H9 (cell line): ENCODE measurements at regions not wholly inside any gene's neighbourhood (a gene's known extent, or its start where the extent isn't known, plus 50 kb on each side); places are given as distances from the start of the nearest gene placed in this dataset.

Experiments
- DNase-seq: peaks from one replicate; pipeline ENCODE4 v3.0.0-alpha.2; 2017
- H2AFZ ChIP-seq: one replicate; pipeline ENCODE4 v1.6.1; 2013; ENCODE audit warnings: mild to moderate bottlenecking, low read length, control low read depth, moderate library complexity
- H2AK5ac ChIP-seq: 2 replicates; pipeline ENCODE4 v1.6.1; 2013; ENCODE audit warnings: low read length, control low read depth, mixed read lengths; ENCODE audit not compliant: insufficient read length
- H2BK120ac ChIP-seq: one replicate; pipeline ENCODE4 v1.6.1; 2013; ENCODE audit warnings: low read depth, mild to moderate bottlenecking, low read length, control low read depth, inconsistent platforms; ENCODE audit not compliant: poor library complexity, severe bottlenecking
- H2BK12ac ChIP-seq: 2 replicates; pipeline ENCODE4 v1.6.1; 2013; ENCODE audit warnings: low read length, control low read depth, mixed read lengths, low read depth; ENCODE audit not compliant: insufficient read length
- H2BK15ac ChIP-seq: 2 replicates; pipeline ENCODE4 v1.6.1; 2013; ENCODE audit warnings: low read depth, low read length, control low read depth
- H2BK20ac ChIP-seq: one replicate; pipeline ENCODE4 v1.6.1; 2013; ENCODE audit warnings: low read depth, mild to moderate bottlenecking, low read length, control low read depth, inconsistent platforms; ENCODE audit not compliant: poor library complexity, severe bottlenecking
- H2BK5ac ChIP-seq: 2 replicates; pipeline ENCODE4 v1.6.1; 2013; ENCODE audit warnings: low read length, control low read depth, mixed read lengths; ENCODE audit not compliant: insufficient read length
- H3K14ac ChIP-seq: 2 replicates; pipeline ENCODE4 v1.6.1; 2013; ENCODE audit warnings: low read length, control low read depth; ENCODE audit not compliant: insufficient read depth
- H3K18ac ChIP-seq: 2 replicates; pipeline ENCODE4 v1.6.1; 2013; ENCODE audit warnings: low read depth, mild to moderate bottlenecking, mixed read lengths, low read length, control low read depth; ENCODE audit not compliant: insufficient read length
- H3K23ac ChIP-seq: 2 replicates; pipeline ENCODE4 v1.6.1; 2013; ENCODE audit warnings: low read length, control low read depth, mixed read lengths, low read depth; ENCODE audit not compliant: insufficient read length
- H3K23me2 ChIP-seq: 2 replicates; pipeline ENCODE4 v1.6.1; 2013; ENCODE audit warnings: low read depth, mild to moderate bottlenecking, mixed read lengths, low read length, control low read depth; ENCODE audit not compliant: insufficient read length, poor library complexity, severe bottlenecking
- H3K27ac ChIP-seq: 2 replicates; pipeline ENCODE4 v1.5.1; 2013; ENCODE audit warnings: low read length, control low read depth, mixed read lengths, low read depth; ENCODE audit not compliant: insufficient read length
- H3K27me3 ChIP-seq: 2 replicates; pipeline ENCODE4 v1.6.1; 2013; ENCODE audit warnings: low read length, control low read depth, inconsistent platforms; ENCODE audit not compliant: insufficient read depth
- H3K4ac ChIP-seq: 2 replicates; pipeline ENCODE4 v1.6.1; 2013; ENCODE audit warnings: low read depth, mild to moderate bottlenecking, control low read depth, inconsistent platforms, low read length, moderate library complexity
- H3K4me1 ChIP-seq: 2 replicates; pipeline ENCODE4 v1.6.1; 2013; ENCODE audit warnings: low read length, control low read depth, inconsistent platforms; ENCODE audit not compliant: insufficient read depth
- H3K4me2 ChIP-seq: 2 replicates; pipeline ENCODE4 v1.6.1; 2013; ENCODE audit warnings: low read length, control low read depth, mixed read lengths; ENCODE audit not compliant: insufficient read length, insufficient read depth
- H3K56ac ChIP-seq: 2 replicates; pipeline ENCODE4 v1.6.1; 2013; ENCODE audit warnings: low read depth, mild to moderate bottlenecking, mixed read lengths, low read length, control low read depth; ENCODE audit not compliant: insufficient read length
- H3K79me1 ChIP-seq: 2 replicates; pipeline ENCODE4 v1.6.1; 2013; ENCODE audit warnings: low read depth, mild to moderate bottlenecking, moderate library complexity, low read length, control low read depth, inconsistent platforms; ENCODE audit not compliant: insufficient read depth, poor library complexity, severe bottlenecking
- H3K79me2 ChIP-seq: 2 replicates; pipeline ENCODE4 v1.6.1; 2013; ENCODE audit warnings: low read length, control low read depth, inconsistent platforms; ENCODE audit not compliant: insufficient read depth
- H3K9ac ChIP-seq: 2 replicates; pipeline ENCODE4 v1.6.1; 2013; ENCODE audit warnings: low read length, control low read depth, mixed read lengths; ENCODE audit not compliant: insufficient read length; ENCODE audit errors: extremely low read depth
- H3K9me3 ChIP-seq: one replicate; pipeline ENCODE4 v1.6.1; 2013; ENCODE audit warnings: low read depth, low read length, inconsistent platforms; ENCODE audit not compliant: control insufficient read depth
- H3T11ph ChIP-seq: one replicate; pipeline ENCODE4 v1.6.1; 2013; ENCODE audit warnings: mild to moderate bottlenecking, low read length, control low read depth, inconsistent platforms
- H4K20me1 ChIP-seq: one replicate; pipeline ENCODE4 v1.6.1; 2013; ENCODE audit not compliant: control insufficient read depth, insufficient read length, insufficient read depth
- H4K5ac ChIP-seq: 2 replicates; pipeline ENCODE4 v1.6.1; 2013; ENCODE audit warnings: low read depth, mild to moderate bottlenecking, mixed read lengths, low read length, control low read depth; ENCODE audit not compliant: insufficient read length
- H4K8ac ChIP-seq: replicated peaks from 2 replicates; pipeline ENCODE4 v1.6.1; 2013; ENCODE audit warnings: low read length, control low read depth, mixed read lengths, low read depth; ENCODE audit not compliant: insufficient read length
- H4K91ac ChIP-seq: 2 replicates; pipeline ENCODE4 v1.6.1; 2013; ENCODE audit warnings: low read depth, mild to moderate bottlenecking, moderate library complexity, mixed read lengths, low read length, control low read depth; ENCODE audit not compliant: insufficient read length
- H3K27ac Mint-ChIP-seq, 3 experiments: 2 replicates in 2 of 3; 3 replicates in 1 of 3; pipeline ENCODE4 v1.8.0; 2020 to 2021; ENCODE audit warnings: mixed read lengths in 3 of 3, mild to moderate bottlenecking in 1 of 3, moderate library complexity in 1 of 3
- H3K27me3 Mint-ChIP-seq: 2 replicates; pipeline ENCODE4 v1.8.0; 2021; ENCODE audit warnings: low read depth, mild to moderate bottlenecking, moderate library complexity, mixed read lengths
- H3K36me3 Mint-ChIP-seq, 3 experiments: 2 replicates in 2 of 3; 3 replicates in 1 of 3; pipeline ENCODE4 v1.8.0; 2020 to 2021; ENCODE audit warnings: low read depth in 3 of 3, mixed read lengths in 3 of 3; ENCODE audit not compliant: insufficient read depth in 1 of 3
- H3K4me1 Mint-ChIP-seq, 2 experiments: 2 replicates each; pipeline ENCODE4 v1.8.0; 2020; ENCODE audit warnings: mixed read lengths in 2 of 2
- H3K4me3 Mint-ChIP-seq, 2 experiments: 2 replicates in 1 of 2; 3 replicates in 1 of 2; pipeline ENCODE4 v1.8.0; 2020 to 2021; ENCODE audit warnings: mild to moderate bottlenecking in 2 of 2, mixed read lengths in 2 of 2, moderate library complexity in 1 of 2
- H3K9me3 Mint-ChIP-seq, 2 experiments: 2 replicates in 1 of 2; 3 replicates in 1 of 2; pipeline ENCODE4 v1.8.0; 2020; ENCODE audit warnings: mild to moderate bottlenecking in 2 of 2, mixed read lengths in 2 of 2, moderate library complexity in 1 of 2
- CTCF ChIP-seq: fragments of 200-600 bp; sonication (generic); conservative IDR thresholded peaks from 3 replicates; pipeline ENCODE4 v1.8.0; 2021; ENCODE audit warnings: antibody characterized with exemption, mild to moderate bottlenecking
- WGBS: extraction: QIAGEN DNeasy Blood & Tissue Kit; methylation state at CpG from one replicate; pipeline ENCODE4 v1.1.7; 2013; ENCODE audit warnings: missing lambda C conversion rate, low lambda C conversion rate, mixed read lengths; ENCODE audit not compliant: insufficient read length; ENCODE audit errors: extremely low coverage; 5-methylcytosine and 5-hydroxymethylcytosine counted together

GRCh38 chr2:192559587-192559986 lies 364.9 kb upstream of the TMEFF2 start:
- Histone ChIP-seq H3K4me2 (no peak overlapping the region), H3K79me2 (no peaks in the 10 kb centered on the region), H3K9ac (no peak overlapping the region), H4K20me1 (no peaks in the 10 kb centered on the region), H3K23me2 (no peaks in the 10 kb centered on the region), H2BK15ac (no peak overlapping the region), H2BK120ac (no peak overlapping the region), H4K5ac (no peak overlapping the region), H3K56ac (no peak overlapping the region), H3K79me1 (no peaks in the 10 kb centered on the region), H4K8ac (no peak overlapping the region), H2BK5ac (no peak overlapping the region), H3K27ac (no peak overlapping the region), H2BK12ac (no peak overlapping the region), H3K4me1 (no peaks in the 10 kb centered on the region), H4K91ac (no peak overlapping the region), H3K27me3 (no peaks in the 10 kb centered on the region), H2AFZ (no peak overlapping the region), H3K23ac (no peak overlapping the region), H2BK20ac (no peak overlapping the region), H3K18ac (no peak overlapping the region), H3T11ph (no peak overlapping the region), H3K14ac (no peak overlapping the region), H3K9me3 (no peaks in the 10 kb centered on the region), H2AK5ac (no peak overlapping the region), H3K4ac (no peak overlapping the region)
- Mint-ChIP-seq H3K27me3 (no peaks in the 10 kb centered on the region), H3K27ac (no peak overlapping the region), H3K4me3 (no peak overlapping the region), H3K36me3 (no peaks in the 10 kb centered on the region), H3K9me3 (no peaks in the 10 kb centered on the region; a peak in 1 of 5 replicates), H3K4me1 (no peaks in the 10 kb centered on the region)
- DNase-seq, result no peak
- TF ChIP-seq CTCF, result no peak
- WGBS, result no CpG with 5 or more reads among the region's 1 CpG
